ENCODE measurements at regions not wholly inside any gene's neighbourhood (a gene's known extent, or its start where the extent isn't known, plus 50 kb on each side); places are given as distances from the start of the nearest gene placed in this dataset.

DNA sequence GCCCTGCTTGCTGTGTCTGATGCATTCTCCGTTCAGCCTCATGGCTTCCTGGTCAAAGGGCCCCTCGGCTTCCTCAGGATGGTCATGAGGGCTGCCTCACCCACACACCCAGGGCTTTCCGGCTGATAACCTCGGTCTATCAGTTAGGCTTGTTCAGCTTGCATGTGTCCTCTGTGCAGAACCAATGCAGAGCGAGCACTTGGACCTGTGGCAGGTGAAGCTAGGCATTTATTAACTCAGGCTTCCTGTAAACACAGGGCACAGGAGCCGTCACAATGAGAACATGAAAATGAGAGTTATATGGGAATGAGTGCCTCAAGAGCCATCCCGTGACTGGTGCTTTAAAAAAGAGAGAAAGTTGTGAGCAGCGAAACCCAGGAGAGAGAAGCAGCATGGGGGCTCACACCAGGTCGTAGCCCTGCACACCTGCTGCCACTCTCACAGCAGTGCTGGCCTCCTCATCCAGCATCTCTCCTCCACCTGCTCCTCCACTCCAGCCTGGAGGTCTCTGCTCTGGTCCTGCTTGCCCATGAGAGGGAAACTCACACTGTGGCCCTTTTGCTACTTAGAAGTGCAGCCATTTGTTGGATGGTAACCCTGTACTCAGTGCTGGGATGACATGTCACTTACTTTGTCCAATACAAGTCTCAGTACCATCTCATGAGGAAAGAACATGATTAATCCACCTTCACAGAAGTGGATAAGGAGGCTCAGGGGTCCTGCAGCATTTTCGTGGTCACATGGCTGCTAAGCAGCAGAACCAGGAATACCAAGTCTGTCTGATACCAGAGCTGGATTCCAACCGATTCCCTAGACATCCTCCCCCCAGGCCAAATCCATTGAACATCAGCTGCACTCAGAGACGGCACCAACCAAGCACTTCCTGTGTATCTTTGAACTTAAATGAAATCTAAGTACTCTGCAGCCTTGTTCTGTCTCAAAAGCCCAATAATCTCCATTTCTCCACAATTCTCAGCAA lies 50.5 kb upstream of the IRS2 start:
- H3K27me3 ChIP-seq (ENCODE audit: insufficient read depth) = no peaks in the 10 kb centered on the region
- POLR2A ChIA-PET = no interaction called here

More for the DNA sequence above, 50.5 kb upstream of the IRS2 start:
- no peaks in the 10 kb centered on the region for H3K36me3 ChIP-seq (replicated peaks in 1 of 2; ENCODE audit: control insufficient read depth in 1 of 2, insufficient read depth in 2 of 2, low read length in 1 of 2)
- H3K27ac ChIP-seq (ENCODE audit: low read depth in 2 of 2, low read length in 1 of 2) = no peak overlapping the region
- H3K4me1 ChIP-seq (ENCODE audit: control insufficient read depth in 1 of 2, insufficient read depth in 2 of 2, low read depth in 1 of 2, low read length in 1 of 2) = peaks cover 2 to 5% of the 10 kb centered on the region in 2 experiments; a peak in 3 of 4 replicates
- no peaks in the 10 kb centered on the region for H3K9me2 ChIP-seq
- no peak overlapping the region for H3K9ac ChIP-seq
- no peak for DNase-seq
- H4K20me1 ChIP-seq (ENCODE audit: insufficient read depth) = no peaks in the 10 kb centered on the region
- no peak overlapping the region for H3K4me2 ChIP-seq
- H3K79me2 ChIP-seq (ENCODE audit: insufficient read depth) = no peaks in the 10 kb centered on the region
- TF ChIP-seq, protein P1, sequence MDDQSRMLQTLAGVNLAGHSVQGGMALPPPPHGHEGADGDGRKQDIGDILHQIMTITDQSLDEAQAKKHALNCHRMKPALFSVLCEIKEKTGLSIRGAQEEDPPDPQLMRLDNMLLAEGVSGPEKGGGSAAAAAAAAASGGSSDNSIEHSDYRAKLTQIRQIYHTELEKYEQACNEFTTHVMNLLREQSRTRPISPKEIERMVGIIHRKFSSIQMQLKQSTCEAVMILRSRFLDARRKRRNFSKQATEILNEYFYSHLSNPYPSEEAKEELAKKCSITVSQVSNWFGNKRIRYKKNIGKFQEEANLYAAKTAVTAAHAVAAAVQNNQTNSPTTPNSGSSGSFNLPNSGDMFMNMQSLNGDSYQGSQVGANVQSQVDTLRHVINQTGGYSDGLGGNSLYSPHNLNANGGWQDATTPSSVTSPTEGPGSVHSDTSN (IDR thresholded peaks at IDR 0.05) = no peak
- TF ChIP-seq FOXM1 (IDR thresholded peaks at IDR 0.05; ENCODE audit: low read depth) (no peak), GATA2 (CRISPR knock-in tag; IDR thresholded peaks at IDR 0.05) (no peak), RCOR1 (IDR thresholded peaks at IDR 0.05; ENCODE audit: low read length) (no peak), SMC3 (IDR thresholded peaks at IDR 0.05; ENCODE audit: low read depth, low read length) (no peak), RAD21 (IDR thresholded peaks at IDR 0.05; ENCODE audit: low read length) (no peak), TAF1 (IDR thresholded peaks at IDR 0.05; ENCODE audit: borderline replicate concordance, low read depth, low read length) (no peak), CHD2 (IDR thresholded peaks at IDR 0.05; ENCODE audit: low read length, partially characterized antibody) (no peak), POLR2AphosphoS5 (IDR thresholded peaks at IDR 0.05; ENCODE audit: low read depth, low read length) (no peak), EP300 (IDR thresholded peaks at IDR 0.05; ENCODE audit: borderline replicate concordance in 1 of 2, low read depth in 1 of 2, low read length in 1 of 2) (no peak), RFX5 (IDR thresholded peaks at IDR 0.05; ENCODE audit: low read length) (no peak), NFIC (IDR thresholded peaks at IDR 0.05; ENCODE audit: borderline replicate concordance) (no peak), ELF1 (IDR thresholded peaks at IDR 0.05) (no peak)
- TF ChIP-seq, protein P2, sequence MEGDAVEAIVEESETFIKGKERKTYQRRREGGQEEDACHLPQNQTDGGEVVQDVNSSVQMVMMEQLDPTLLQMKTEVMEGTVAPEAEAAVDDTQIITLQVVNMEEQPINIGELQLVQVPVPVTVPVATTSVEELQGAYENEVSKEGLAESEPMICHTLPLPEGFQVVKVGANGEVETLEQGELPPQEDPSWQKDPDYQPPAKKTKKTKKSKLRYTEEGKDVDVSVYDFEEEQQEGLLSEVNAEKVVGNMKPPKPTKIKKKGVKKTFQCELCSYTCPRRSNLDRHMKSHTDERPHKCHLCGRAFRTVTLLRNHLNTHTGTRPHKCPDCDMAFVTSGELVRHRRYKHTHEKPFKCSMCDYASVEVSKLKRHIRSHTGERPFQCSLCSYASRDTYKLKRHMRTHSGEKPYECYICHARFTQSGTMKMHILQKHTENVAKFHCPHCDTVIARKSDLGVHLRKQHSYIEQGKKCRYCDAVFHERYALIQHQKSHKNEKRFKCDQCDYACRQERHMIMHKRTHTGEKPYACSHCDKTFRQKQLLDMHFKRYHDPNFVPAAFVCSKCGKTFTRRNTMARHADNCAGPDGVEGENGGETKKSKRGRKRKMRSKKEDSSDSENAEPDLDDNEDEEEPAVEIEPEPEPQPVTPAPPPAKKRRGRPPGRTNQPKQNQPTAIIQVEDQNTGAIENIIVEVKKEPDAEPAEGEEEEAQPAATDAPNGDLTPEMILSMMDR (IDR thresholded peaks at IDR 0.05) = no peak
- TF ChIP-seq, protein P3, sequence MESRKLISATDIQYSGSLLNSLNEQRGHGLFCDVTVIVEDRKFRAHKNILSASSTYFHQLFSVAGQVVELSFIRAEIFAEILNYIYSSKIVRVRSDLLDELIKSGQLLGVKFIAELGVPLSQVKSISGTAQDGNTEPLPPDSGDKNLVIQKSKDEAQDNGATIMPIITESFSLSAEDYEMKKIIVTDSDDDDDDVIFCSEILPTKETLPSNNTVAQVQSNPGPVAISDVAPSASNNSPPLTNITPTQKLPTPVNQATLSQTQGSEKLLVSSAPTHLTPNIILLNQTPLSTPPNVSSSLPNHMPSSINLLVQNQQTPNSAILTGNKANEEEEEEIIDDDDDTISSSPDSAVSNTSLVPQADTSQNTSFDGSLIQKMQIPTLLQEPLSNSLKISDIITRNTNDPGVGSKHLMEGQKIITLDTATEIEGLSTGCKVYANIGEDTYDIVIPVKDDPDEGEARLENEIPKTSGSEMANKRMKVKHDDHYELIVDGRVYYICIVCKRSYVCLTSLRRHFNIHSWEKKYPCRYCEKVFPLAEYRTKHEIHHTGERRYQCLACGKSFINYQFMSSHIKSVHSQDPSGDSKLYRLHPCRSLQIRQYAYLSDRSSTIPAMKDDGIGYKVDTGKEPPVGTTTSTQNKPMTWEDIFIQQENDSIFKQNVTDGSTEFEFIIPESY (IDR thresholded peaks at IDR 0.05; ENCODE audit: borderline replicate concordance, low read depth) = no peak
- TF ChIP-seq, protein P4, sequence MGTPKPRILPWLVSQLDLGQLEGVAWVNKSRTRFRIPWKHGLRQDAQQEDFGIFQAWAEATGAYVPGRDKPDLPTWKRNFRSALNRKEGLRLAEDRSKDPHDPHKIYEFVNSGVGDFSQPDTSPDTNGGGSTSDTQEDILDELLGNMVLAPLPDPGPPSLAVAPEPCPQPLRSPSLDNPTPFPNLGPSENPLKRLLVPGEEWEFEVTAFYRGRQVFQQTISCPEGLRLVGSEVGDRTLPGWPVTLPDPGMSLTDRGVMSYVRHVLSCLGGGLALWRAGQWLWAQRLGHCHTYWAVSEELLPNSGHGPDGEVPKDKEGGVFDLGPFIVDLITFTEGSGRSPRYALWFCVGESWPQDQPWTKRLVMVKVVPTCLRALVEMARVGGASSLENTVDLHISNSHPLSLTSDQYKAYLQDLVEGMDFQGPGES (IDR thresholded peaks at IDR 0.05; ENCODE audit: low read depth, low read length) = no peak
- TF ChIP-seq, protein P5, sequence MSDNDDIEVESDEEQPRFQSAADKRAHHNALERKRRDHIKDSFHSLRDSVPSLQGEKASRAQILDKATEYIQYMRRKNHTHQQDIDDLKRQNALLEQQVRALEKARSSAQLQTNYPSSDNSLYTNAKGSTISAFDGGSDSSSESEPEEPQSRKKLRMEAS (IDR thresholded peaks at IDR 0.05; ENCODE audit: low read depth) = no peak
- peaks cover 16% of the 10 kb centered on the region for H3F3A ChIP-seq (replicated peaks; ENCODE audit: insufficient read depth)
- H3K9me3 ChIP-seq = no peaks in the 10 kb centered on the region
- CTCF ChIA-PET = interaction anchor here (1.0 to 1.4 kb wide), 2 partner anchors 9 to 15 kb away, joined by 3 read pairs; no protein-coding TSS in a partner anchor
- no peak overlapping the region for H3K4me3 ChIP-seq (ENCODE audit: low read depth in 2 of 2, low read length in 1 of 2)
- WGBS (ENCODE audit: low lambda C conversion rate) = 86% methylated on average over 11 of the region's 12 CpGs
- no peak overlapping the region for H2AFZ ChIP-seq (ENCODE audit: low read depth)
